CD4-positive, alpha-beta T cell treated with Interleukin-1 beta for 1 hour (primary cell): ENCODE measurements at regions not wholly inside any gene's neighbourhood (a gene's known extent, or its start where the extent isn't known, plus 50 kb on each side); places are given as distances from the start of the nearest gene placed in this dataset.
"Not testable (repeated sequence)": the region's sequence is repeated elsewhere in the genome, so short reads cannot be mapped to it uniquely, and the experiment has no call there.

Experiments used
- DNase-seq, 2 donors: peaks; one replicate each; pipeline ENCODE4 v3.0.0-alpha.2; 2020 to 2022

DNA sequence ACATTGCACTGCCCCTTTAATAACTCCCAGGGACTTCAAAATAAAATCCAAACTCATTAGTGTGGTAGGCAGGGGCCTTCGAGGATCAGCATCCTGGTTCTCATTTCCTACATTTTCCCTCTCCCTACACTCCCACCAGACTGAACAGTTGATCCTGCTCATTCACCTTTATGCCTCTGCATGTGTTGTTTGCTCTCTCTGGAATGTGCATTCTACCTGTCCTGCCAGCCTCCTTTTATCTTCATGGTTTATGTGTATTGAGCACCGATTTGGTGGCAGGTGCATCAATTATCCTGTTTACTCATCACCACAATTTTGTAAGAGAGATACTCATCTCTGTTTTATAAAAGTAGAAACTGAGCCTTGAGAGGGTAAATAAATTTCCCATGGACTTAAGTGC is 125.0 kb downstream of the ADSS2 start:
- DNase-seq: no peak

DNA sequence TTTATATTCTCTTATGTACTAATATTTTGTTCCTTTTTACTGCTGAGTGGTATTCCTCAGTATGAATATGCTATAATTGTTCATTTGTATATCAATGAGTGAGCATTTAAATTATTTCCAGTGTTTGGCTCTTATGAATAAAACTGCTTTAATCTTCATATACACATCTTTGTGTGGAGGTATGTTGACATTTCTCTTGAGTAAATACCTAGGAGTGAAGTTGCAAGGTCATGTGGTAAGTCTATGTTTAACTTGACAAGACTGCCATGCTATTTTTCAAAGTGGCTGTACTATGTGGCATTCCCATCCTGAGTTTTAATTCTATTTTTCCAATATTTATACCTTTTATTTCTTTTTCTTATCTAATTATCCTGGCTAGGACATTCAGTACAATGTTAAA is 124.2 kb downstream of the ADSS2 start:
- no peak for DNase-seq

DNA sequence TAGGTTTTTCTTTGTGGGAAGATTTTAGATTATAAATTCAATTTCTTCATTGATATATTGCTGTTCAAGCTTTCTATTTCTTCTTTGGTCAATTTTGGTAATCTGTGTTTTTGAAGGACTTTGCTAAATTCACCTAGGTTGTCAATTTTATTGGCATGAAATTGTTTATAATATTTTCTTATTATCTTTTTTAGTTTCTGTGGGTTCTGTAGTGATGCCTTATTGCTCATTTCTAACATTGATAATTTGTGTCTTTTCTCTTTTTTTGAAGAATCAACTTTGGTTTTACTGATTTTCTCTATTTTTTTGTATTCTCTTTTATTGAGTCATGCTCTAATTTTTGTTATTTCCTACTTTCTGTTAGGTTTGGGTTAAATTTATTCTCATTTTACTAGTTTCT is 123.2 kb downstream of the ADSS2 start:
- DNase-seq: no peak

DNA sequence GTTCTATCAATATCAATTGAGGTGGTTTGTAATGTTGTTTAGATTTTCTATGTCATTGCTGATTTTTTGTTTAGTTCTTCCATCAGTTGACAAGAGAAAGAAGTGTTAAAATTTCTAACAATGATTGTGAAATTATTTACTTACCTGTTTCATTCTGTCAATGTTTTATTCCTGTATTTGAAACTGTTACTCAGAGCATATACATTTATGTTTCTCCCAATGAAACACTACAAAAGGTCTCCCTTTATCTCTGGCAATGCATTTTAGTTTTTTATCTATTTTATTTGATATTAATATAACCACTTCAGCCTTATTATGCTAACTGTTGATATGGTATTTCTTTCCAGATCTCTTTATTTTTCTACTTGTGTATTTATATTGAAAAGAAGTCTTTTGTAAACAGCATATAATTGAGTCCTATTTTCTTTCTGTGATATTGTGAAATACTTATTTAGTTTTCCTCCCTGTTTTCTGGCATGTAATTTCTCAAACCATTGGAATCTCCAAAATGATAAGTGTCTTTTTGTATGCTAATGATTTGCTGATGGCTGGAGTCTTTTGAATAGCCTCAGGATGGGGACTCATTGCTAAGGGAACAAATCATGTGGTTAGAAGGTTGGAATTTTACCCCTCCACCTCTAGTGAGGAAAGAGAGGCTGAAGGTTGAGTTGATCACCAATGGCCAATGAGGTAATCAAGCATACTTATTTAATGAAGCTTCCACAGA is 122.0 kb downstream of the ADSS2 start:
- no peak for DNase-seq

DNA sequence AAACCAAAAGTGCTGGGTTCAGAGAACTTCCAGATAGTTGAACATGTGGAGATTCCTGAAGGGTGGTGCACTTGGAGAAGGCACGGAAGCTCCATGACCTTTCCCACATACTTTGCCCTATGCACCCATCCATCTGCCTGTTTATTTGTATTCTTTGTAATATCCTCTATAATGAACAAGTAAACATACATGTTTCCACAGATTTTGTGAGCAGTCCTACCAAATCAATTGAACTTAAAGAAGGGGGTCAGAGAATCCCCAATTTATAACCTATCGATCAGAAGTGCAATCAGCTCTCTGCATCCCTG is 121.4 kb downstream of the ADSS2 start:
- no peak for DNase-seq

DNA sequence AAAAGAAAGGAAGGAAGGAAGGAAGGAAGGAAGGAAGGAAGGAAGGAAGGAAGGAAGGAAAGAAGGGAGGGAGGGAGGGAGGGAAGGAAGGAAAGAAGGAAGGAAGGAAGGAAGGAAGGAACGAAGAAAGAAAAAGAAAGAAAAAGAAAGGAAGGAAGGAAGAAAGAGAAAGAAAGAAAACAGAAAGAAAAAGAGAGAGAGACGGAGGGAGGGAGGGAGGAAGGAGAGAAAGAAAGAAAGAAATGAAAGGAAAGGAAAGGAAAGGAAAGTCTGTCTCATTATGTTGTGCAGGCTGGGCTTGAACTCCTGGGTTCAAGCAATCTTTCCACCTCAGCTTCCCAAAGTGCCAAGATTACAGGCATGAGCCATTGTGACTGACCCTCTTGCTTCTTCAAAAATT is 118.9 kb downstream of the ADSS2 start:
- DNase-seq: not testable (repeated sequence)

DNA sequence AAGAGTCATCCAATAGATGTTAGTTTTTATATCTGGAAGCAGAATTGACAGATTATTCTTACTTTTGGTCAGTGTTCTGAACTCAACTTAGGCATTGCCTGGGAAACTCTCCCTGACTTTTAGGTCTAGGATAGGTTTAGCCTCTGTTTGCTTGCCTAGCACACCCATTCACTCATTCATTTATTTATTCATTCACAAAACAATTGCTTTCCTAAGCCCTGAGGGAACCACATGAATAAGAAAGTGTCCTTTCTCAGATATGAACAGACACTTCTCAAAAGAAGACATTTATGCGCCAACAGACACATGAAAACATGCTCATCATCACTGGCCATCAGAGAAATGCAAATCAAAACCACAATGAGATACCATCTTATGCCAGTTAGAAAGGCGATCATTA is 117.4 kb downstream of the ADSS2 start:
- not testable (repeated sequence) for DNase-seq

DNA sequence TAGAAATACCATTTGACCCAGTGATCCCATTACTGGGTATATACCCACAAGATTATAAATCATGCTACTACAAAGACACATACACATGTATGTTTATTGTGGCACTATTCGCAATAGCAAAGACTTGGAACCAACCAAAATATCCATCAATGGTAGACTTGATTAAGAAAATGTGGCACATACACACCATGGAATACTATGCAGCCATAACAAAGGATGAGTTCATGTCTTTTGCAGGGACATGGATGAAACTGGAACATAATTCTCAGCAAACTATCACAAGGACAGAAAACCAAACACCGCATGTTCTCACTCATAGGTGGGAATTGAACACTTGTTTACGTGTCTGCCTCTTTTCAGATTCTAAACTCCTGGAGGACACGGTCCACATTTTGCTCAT is 116.9 kb downstream of the ADSS2 start:
- not testable (repeated sequence) for DNase-seq

DNA sequence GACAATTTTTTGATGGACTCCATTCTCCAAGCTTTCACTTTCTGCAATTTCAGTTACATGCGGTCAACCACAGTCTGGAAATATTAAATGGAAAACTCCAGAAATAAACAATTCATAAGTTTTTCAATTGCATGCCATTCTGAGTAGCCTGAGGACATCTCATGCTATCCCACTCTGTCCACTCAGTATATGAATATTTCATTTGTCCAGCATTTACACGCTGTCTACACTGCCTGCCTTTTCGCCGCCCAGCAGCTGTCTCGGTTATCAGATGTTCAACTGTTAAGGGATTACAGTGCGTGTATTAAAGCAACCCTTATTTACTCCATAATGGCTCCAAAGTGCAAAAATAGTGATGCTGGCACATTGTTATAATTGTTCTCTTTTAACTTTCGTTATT is 116.3 kb downstream of the ADSS2 start:
- DNase-seq: no peak

DNA sequence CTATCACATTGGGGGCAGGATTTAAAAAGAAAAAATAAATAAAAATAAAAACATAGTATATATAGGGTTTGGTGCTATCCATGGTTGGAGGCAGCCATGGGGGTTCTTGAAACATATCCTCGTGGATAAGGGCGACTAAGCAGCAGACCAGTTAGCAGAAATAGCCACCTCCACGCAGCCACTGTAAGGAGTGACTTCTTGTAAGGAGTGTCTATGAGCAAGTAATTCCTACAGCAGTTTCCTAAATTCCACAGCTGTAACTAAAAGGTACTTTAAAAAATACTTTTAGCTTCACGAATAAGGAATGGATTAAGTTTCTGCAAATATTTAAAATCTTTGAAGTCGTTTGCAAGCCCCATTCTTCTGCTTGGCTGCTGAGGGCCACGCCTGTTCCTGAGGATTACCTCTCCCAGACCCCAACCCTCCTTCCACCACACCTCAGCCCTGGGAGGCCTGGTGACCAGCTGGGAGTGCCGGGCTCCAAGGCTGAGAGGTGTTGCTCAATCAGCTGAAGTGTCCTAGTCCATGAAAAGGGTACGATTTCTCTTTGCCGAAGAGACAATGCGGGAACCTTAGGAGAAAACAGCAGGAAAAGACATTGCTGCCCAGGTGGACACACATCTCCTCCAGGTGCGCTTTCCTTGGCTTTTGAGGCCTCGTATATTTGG is 115.3 kb downstream of the ADSS2 start:
- DNase-seq: no peak

DNA sequence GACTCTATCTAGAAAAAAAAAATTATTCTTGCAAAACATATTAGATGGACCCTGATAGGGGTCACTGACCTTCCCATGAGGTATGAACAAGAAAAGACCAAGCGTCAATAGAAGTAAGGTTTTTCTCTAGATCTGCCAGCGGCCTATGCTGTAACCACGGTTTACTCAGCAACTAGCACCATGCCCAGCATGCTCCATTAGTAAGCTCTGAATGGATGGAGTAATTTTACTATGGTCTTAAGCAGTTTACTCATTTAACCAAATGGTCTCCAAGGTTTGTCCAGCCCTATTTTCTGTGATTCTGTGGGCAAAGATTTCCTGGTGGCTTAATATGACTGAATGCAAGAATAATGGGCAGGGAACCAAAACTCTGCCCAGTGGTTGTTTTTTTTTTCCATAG is 113.9 kb downstream of the ADSS2 start:
- no peak for DNase-seq

DNA sequence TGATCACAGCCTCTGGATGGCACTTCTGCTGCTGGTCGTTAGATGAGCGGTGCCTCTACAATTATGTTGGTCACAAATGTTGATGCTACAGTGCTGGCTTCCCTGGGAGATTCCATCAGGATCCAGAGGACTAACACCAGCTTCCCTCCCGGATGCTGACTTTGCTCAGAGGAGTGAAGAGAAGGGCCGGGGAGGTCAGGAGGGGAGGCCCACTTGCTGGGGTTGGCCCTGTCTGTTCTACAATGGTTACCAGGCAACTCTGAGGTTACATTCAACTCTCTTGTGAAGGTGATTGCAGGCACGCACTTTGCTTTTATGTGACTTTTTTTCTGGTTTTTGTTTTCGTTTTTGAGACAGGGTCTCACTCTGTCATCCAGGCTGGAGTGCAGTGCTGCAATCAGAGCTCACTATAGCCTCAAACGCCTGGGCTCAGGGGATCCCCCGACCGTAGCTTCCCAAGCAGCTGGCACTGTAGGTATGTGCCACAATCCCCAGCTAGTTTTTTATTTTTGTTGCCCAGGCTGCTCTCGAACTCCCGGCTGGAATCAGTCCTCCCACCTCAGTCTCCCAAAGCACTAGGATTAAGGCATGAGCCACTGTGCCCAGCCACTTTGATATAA is 112.5 kb downstream of the ADSS2 start:
- no peak for DNase-seq

DNA sequence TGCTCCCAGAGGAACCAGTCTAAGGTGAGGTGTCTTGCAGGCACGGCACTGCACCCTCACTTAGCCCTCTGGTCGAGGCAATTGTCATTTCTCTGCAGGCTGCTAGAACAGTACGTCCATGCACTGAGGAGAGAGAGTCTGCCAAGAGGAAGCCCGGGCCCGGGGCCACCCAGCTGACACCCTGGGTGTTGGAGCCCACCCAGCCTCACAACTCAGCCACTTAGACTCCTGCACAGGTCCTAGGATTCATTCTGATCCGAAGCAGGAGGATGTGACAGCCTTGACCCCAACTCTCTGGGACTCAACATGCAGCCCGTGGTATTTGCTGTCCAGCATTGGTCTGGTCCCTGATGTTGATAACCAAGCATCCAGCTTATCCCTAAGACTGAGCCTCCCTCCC is 111.9 kb downstream of the ADSS2 start:
- DNase-seq: no peak

DNA sequence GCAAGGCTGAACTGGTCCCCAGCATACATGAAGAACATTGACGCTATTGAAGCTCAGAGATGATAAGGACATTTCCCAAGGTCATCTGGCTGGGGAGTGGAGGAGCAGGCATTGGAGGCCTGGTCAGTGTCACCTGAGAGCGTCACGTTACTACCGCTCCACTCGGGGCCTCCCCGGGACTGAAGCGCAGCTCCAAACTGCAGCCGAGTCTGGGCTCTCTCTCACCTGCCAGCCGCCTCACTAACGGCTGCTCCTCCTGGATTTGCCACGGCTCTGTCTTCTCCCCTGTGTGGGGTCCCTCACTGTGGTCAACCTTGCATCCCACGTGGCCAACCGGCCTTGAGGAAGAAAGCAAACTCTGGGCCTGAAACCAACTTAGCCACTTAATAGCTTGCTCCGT is 111.3 kb downstream of the ADSS2 start:
- no peak for DNase-seq

DNA sequence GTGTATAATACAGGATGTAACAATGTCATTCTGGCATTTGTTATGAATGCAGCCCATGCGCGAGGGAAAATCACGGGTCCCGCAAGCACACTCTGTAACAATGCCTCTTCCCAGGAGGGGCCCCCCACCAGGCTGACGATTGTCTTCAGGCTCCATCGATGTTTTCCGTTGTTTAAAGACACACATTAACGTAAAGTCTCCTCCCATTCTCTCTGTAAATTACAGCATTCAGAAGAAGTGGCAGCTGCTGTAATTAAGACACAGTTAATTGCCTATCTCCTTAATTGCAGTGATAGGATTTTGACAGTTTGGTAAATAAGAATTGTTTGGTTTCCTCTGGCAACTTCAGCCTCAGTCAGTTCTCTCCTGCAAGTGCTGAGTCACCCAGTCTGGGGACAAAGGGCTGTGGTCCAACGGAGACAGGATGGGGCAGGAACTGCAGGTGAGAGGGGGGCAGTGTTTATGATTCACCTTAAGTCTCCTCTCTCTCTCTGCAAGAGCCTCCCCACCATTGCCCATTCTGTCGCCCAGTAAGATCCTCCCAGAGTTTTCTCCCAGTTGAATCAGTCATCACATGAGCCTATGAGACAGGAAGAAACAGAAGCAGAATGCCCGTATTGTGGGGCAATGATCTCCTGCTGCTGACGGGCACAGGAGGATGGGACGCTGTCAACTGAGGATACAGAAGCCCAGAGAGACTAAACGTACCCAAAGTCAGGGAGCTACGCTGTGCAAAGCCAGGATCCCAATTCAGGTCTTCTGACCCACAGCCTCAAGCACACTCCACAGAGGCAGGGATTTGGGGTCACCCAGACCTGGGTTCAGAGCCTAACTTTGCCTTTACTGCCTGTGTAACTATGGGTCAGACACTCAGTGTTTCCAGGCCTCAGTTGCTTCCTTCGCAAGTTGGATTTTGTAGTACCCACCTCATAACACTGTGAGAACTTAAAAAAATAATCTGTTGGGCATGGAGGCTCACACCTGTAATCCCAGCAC is 110.0 kb downstream of the ADSS2 start:
- peak in 1 of 2 donors; percentile 28 for DNase-seq

DNA sequence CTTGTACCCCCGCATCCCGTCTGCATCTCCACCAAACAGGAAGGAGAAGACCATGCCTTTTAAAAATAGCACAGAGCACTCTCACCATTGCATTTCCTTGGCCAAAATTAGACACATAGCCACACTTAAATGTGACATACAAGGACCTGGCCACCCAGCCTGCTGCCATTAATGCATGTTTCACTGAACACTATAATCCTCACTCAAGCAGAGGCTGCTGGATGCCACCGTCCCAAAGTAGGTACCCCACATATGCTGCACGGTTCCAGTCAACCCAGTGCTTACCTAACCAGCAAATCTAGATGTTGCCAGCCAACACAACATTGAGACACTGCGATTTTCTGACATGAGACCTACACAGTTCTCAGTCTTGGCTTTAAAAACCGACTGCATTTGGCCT is 107.7 kb downstream of the ADSS2 start:
- no peak for DNase-seq

DNA sequence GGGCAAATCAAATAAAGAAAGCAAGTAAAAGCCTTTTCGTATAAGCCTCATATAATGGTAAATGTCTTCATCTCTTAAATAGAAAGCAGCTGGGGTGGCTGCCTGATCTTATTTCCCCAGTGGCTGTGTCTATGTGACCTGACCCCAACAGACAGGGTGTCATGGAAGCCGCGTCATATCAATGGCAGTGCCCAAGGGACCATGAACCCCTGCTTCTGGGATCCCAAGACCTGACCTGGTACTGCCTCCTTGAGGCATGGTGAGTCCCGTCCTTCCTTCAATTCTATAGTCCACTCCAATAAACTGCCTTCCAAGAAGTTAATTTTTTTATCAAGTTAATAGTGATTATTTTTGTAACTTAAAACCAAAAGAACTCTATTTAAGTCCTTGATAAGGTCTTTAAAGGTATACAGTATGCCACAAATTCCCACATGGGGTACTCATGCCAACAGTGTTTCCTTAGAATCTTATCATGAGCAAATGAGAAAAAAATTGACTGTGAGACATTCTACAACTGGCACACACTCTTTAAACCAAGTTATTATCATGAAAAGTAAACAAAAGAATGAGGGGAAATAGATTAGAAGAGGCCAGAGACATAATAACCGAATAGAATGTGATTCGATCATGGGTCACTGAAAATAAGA is 104.6 kb downstream of the ADSS2 start:
- DNase-seq: no peak

DNA sequence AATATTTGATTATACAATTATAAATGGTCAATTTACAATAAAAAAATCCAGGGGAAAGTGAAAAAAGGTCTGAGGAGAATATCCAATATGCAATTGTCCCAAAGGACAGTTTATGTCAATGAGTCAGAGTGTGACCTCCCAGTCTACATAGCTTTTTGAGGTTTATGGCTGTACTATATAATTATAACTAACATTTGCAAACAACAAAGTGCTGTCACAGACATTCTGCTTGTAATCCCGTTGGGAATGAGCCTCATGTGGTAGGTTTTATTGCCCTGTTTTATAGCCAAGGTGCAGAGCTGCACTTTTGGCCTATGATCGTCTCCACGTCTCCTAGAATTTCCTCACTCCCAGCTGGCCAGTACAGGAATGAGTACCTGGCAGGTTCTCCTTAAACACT is 103.8 kb downstream of the ADSS2 start:
- no peak for DNase-seq

DNA sequence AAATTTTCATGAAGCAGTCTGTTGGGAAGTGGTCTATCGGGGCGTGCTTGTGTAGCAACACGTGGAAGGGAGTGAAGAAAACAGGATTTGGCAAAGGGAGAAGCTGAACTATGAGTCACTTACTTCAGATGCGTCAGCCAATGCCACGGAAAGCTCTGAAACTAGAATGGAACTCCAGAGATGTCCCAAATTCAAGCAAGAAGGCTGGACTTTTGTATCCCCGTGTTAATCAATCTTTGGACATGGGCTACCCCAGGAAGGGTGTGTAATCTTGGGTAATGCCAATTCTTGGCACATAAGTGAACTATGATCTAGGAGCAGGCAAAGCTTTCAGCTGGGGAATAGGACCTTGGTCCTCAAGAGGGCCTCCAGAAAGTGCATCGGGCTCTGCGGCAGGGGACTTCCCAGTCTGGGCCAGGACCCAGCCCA is 102.6 kb downstream of the ADSS2 start:
- peak in 1 of 2 donors; percentile 9 for DNase-seq

DNA sequence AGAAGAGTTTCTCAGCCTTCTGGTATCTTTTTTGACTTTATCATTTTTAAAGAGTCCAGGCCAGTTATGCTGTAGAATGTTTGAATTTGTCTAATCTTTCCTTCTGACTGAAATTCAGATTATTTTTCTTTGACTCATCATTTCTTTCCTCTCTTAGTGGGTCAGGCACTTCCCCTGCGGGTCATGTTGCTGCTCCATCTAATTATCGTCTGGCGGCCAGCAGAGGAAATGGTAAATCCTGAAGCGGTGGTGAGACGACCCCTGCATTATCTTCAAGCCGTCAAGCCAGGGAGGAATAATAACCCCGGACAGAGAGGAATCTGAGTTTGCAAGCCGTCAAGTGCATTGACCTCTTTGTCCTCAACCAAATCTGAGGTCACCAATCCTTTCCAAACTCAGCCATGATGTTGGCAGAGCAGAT is 102.1 kb downstream of the ADSS2 start:
- no peak for DNase-seq

DNA sequence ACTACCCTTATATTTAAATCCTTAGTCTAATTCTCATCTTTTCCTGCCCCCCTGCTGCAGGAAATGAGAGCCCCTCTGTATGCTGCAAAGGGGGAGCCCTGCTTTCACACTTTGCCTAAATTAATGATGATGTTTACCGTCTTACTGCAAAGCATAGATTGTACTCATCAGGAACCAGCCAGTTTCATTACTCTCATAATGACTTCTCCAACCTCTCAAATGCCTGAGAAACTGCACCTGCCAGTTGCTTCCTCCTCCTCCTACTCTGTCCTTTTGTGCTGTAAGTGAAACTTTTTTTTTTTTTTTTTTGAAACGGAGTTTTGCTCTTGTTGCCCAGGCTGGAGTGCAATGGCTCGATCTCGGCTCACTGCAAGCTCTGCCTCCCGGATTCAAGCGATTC is 101.7 kb downstream of the ADSS2 start:
- DNase-seq: no peak

DNA sequence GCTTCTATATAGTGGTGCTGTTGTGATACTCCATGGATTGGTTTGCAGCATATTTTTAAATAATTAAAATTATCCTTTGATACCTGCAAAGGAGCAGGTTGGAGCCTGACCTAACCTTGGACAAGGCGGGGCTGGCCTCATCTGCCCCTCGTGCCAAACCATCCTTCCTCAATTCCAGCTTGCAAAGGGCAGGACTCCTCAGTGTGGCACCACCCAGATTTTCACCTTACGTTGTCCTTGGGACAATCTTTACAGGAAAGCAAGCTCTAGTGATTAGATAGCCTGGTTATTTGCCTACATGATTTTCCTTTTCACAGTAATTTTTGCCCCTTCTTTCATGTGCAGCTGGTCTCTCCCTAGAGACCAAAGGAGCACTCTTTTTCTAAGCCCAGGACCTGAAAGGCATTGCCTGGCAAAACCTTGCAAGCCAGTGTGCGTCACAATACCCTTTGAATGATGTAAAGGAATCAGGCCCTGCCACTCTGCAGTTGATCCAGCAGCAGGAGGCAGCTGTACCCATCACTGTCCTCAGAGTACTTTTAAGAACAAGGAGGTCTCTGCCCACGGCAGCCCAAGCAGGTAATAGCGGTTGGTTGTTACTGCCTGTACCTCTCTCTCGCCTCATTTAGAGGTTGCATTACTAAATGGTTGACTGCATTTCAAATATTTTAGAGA is 99.4 kb downstream of the ADSS2 start:
- no peak for DNase-seq
